NT2/D1 (cell line): ENCODE measurements at regions not wholly inside any gene's neighbourhood (a gene's known extent, or its start where the extent isn't known, plus 50 kb on each side); places are given as distances from the start of the nearest gene placed in this dataset.

Experiments used
- SUZ12 ChIP-seq: IDR thresholded peaks from 2 replicates; pipeline ENCODE4 v1.6.1; 2011; ENCODE audit not compliant: insufficient read length, insufficient read depth; ENCODE audit errors: extremely low read depth
- YY1 ChIP-seq: IDR thresholded peaks from 2 replicates; pipeline ENCODE4 v1.6.1; 2011; ENCODE audit not compliant: insufficient read length, insufficient read depth

DNA sequence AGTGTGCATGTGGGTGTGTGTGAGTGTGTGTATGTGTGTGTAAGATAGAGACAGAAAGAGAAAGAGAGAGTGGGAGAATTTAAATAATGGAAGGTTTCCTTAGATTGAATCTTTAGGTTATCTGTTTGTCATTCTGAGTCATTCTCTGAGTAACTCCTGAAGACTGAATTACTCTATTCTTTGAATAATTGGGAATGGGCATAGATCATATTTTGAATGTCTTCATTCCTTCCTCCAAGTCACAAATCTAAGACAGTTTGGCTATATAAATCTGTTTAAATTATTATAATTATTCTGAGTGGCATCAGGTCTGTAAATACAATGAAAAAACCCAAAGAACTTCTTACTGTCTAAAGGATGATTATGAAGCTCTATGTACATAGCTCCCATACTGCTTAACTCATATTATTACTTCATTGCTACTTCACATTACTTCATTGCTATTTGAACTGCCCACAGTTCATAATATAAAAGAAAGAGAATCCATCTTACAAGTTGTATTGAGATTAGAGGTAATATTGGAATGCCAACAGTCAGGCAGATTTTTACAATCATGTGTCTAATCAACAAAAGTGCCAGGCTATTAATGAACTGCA is 346.6 kb upstream of the CCDC179 start:
- TF ChIP-seq YY1 = no peak
- no peak for TF ChIP-seq SUZ12
